HPDE6-E6E7 (cell line): ENCODE measurements at regions not wholly inside any gene's neighbourhood (a gene's known extent, or its start where the extent isn't known, plus 50 kb on each side); places are given as distances from the start of the nearest gene placed in this dataset.
"Not testable (repeated sequence)": the region's sequence is repeated elsewhere in the genome, so short reads cannot be mapped to it uniquely, and the experiment has no call there.

Experiments
- DNase-seq: peaks from one replicate; pipeline ENCODE4 v3.0.0; 2011; ENCODE audit warnings: missing footprints; ENCODE audit errors: extremely low spot score

- no peak for DNase-seq
Measured at GRCh38 chr9:102941868-102942267, 53.3 kb upstream of the CYLC2 start.

DNA sequence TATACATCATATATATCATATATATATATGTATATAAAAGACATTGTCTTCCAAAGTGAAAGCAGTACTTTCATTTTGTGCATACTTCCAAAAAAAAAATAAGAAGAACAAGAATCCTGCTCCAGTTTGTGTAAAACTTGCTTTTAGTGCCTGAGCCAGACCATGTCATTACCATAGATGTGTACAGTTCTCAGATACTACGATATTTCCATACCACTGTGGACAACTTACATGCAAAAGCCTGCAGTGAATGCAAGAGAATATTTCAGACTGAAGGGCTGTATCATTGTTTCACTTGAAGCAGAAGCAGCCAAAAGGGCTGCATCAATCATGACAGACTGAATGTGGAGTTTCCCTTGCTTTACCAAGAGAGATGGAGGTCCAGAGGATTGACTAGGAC, 72.6 kb upstream of the CYLC2 start:
- DNase-seq, result no peak

DNA sequence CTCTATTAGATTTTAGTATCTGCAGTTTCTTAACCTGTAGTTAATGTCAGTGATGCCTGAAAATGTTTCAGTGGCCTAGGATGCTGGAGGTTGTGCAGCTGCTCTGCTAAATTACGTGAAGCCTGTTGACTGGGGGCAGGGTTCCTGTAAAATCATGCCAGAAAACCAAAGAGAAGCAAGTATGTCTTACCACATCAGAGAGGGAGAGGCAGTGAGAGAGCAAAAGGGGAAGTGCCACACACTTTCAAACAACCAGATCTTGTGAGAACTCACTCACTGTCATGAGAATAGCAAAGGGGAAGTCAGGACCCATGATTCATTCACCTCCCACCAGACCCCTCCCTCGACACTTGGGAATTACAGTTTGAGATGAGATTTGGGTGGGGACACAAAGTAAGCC, 83.9 kb upstream of the CYLC2 start:
- DNase-seq, result no peak

- not testable (repeated sequence) for DNase-seq
Measured at GRCh38 chr9:102905795-102906194, 89.3 kb upstream of the CYLC2 start.

DNA sequence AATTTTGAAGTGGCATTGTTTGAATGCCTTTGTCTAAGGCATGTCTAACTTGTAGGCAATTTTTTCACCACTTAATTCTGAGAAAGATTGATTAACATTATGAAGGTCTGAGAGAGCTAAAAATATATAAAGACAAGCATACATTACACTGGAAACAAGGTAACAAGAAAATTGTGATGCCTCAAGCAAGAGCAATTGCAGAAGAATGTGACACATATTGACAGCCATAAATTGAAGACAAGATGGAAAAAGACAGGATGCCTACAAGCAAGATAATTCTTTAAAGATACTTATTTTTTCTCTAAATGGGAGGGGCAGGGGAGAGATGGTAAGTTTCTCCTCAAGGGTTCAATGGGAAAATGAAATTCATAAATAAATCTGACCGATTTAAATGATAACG, 103.1 kb upstream of the CYLC2 start:
- DNase-seq, result no peak

DNA sequence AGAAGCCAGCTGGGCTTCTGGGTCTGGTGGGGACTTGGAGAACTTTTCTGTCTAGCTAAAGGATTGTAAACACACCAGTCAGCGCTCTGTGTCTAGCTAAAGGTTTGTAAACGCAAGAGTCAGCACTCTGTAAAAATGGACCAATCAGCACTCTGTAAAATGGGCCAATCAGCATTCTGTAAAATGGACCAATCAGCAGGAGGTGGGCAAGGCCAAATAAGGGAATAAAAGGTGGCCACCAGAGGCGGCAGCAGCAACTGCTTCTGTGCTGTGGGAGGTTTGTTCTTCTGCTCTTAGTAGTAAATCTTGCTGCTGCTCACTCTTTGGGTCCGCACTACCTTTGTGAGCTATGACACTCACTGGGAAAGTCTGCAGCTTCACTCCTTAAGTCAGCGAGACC, 106.4 kb upstream of the CYLC2 start:
- DNase-seq, result not testable (repeated sequence)

- DNase-seq, result no peak
Measured at GRCh38 chr9:102875687-102876086, 119.4 kb upstream of the CYLC2 start.

GRCh38 chr9:102867488-102867887, 127.6 kb upstream of the CYLC2 start:
- peak; percentile 31 for DNase-seq

DNA sequence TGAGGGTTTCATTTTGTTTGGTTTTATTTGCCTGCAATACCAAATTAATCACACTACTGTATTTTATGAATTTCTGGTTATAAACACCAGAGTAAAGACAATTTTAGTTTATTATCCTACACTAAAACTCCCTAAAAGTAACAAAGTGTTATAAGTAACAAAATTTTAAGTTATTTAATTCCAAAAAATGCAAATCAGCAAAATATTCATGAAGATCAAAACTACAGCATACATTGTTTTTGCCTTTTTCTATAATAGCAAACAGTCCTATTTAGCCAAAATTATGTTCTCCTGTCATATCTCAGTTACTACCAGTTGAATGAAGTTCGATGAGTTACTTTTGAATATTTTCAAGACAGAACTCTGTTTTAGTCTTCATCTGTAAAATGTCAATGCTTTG, 132.7 kb upstream of the CYLC2 start:
- no peak for DNase-seq

DNA sequence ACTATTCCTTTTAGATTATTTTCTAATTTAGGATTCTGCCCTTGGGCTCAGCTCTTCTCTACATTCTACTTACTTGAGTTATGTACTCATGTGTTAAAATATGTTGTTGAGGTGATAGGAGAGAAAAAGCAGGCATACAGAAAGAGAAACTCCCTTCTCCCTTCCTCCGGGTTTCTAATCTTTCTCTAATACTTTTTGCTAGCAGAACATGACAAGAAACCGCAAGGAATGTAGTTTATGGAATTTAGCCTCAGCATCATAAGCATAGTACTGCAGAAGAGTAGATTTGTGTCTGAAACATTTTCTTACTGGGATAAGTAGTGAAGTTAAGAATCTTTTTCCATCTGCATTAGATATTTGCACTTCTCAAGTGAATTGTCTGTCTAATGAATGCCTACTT, 139.5 kb upstream of the CYLC2 start:
- DNase-seq, result no peak

GRCh38 chr9:102845827-102846371, 149.2 kb upstream of the CYLC2 start:
- no peak for DNase-seq

DNA sequence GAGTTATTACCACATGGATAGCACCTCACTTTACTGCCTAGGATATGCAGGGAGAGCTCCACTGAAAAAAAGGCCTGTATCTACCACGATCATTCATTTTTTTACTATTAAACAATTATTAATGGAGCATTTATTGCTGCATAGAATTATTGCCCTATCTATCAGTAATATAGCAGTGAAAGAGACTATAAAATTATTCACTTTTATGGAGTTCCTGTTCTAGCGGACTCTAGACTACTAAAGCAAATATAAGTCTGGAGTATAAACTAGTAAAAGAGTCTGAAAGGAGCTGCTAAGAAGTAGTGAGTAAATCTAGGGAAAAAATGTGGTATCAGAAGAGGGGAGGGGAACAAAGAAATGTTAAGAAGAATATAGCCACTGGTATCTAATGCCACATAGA, 150.4 kb upstream of the CYLC2 start:
- DNase-seq, result no peak

- DNase-seq, result no peak
Measured at GRCh38 chr9:102842423-102842822, 152.7 kb upstream of the CYLC2 start.

GRCh38 chr9:102841376-102841775, 153.8 kb upstream of the CYLC2 start:
- DNase-seq, result no peak

DNA sequence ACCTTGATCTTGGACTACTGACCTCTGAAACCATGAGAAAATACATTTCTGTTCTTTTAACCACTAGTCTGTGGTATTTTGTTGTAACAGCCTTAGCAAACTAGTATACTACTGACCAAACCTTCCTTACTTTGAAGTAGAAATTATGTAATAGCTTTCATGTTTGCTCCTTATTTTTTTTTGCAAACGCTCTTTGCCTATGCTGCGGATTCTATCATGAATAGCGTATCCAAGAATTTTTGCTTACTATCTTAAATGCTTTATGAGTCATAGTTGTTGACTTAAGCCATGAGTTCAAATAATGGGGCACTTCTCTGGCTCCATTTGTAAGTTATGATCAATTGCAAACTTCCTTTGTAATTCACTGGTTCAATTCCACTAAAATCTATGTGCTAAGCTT, 154.8 kb upstream of the CYLC2 start:
- DNase-seq, result no peak

DNA sequence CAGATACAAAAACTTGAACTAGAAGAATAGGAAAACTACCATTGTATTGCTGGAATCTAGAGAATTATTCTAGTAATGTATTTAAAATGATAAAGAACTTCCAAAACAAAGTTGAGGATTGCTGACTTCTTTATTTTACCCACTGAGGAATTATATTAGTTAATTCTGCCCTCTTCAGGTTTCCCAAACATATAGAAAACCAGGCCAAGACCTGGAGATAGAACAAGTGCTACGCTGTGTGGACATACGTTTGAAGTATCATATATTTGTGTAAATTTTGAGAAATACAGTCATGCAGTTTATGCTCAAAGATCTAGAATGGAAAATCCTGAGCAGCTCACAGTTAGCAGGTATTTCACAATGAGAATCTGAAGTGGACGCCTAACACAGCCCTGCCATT, 162.3 kb upstream of the CYLC2 start:
- DNase-seq, result no peak

DNA sequence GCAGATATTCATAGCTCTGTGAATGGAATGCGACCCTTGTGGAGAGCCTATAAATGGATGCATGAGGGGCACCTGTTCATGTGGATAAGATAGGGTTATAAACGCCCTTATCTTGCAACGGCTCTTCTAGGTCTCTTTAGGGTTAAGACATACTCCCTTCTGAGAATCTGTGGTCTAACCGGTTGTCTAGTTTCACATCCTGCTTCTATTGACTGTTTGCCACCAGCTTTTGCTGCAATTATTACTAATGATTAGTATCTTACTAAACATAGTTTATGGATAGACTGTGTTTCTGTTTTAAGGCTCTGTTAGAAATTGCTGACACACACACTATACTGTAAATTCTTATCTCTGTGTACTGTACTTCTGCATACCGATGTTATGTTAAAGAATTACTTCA, 198.9 kb upstream of the CYLC2 start:
- DNase-seq, result no peak

DNA sequence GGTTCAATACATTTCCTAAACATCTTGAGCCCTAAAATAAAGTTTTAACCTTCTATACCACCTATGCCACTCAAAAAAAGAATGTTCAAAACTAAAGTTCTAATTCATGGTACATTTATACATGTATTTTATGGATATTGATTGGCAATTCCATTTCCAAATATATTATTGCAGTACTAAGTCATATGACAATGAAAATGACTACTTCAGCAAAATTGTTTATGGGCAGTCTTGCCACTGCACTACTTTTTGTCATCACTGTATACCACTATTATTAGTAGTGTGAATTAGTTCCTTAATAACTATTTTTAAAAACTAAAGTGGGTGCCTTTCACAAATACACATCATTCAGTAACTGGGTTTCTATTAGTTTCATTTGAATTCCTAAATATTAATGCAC, 199.6 kb upstream of the CYLC2 start:
- no peak for DNase-seq

GRCh38 chr9:102779356-102779755, 215.8 kb upstream of the CYLC2 start:
- peak; percentile 4 for DNase-seq

- no peak for DNase-seq
Measured at GRCh38 chr9:102778746-102779145, 216.4 kb upstream of the CYLC2 start.

DNA sequence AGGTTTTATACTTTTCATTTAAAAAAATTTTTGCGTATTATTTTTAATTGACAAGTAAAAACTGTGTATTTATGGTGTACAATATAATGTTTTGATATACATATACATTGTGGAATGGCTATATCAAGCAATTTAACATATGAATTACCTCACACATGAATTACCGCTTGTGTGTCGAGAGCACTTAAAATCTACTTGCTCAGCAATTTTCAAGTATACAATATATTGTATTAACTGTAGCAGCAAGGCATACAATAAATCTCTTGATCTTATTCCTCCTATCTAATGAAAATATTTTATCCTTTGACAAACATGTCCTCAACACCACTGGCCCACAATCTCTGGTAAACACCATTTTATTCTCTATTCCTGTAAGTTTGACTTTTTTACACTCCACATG, 224.4 kb upstream of the CYLC2 start:
- no peak for DNase-seq

- no peak for DNase-seq
Measured at GRCh38 chr9:102769307-102769706, 225.8 kb upstream of the CYLC2 start.

DNA sequence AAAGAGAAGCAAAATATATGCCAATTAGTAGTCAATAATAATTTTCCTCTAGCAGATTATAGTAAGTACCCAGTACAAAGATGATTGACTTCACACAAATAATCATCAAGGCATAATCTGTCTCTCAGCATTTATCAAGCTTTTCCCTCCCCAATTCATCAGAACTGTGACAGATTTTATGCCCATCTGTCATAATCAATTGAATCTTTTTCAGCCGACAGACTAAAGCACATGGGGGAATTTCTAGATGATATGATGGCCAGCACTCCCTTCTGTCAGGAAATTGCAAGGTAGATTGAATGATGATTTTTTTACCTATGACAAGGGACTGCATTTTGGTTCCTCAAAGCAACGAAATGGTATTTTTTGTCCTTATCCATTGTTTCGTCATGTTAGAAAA, 227.1 kb upstream of the CYLC2 start:
- no peak for DNase-seq

DNA sequence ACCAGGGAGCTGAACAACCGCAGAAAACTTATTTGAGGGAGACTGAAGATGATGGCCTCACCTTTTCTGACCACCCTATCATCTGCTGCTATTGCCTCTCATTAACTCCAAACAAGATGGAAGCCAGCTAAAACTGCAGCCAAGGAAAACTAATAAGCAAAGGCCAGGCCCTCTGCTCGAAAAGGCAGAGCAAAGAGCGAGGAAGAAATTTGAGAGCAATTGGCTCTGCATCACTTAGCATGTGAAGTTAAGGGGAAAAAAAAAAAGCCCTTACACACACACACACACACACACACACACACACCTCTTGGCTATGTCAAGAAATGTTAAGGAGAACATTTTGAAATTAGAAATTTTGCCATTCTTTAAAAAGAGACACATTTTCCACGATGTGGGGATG, 228.1 kb upstream of the CYLC2 start:
- DNase-seq, result no peak

GRCh38 chr9:102740578-102740977, 254.6 kb upstream of the CYLC2 start:
- DNase-seq, result no peak
